H9 (cell line): ENCODE measurements at regions not wholly inside any gene's neighbourhood (a gene's known extent, or its start where the extent isn't known, plus 50 kb on each side); places are given as distances from the start of the nearest gene placed in this dataset.

ENCODE experiments used
- DNase-seq: peaks from one replicate; pipeline ENCODE4 v3.0.0-alpha.2; 2017
- H2AFZ ChIP-seq: one replicate; pipeline ENCODE4 v1.6.1; 2013; ENCODE audit warnings: mild to moderate bottlenecking, low read length, control low read depth, moderate library complexity
- H2AK5ac ChIP-seq: 2 replicates; pipeline ENCODE4 v1.6.1; 2013; ENCODE audit warnings: low read length, control low read depth, mixed read lengths; ENCODE audit not compliant: insufficient read length
- H2BK120ac ChIP-seq: one replicate; pipeline ENCODE4 v1.6.1; 2013; ENCODE audit warnings: low read depth, mild to moderate bottlenecking, low read length, control low read depth, inconsistent platforms; ENCODE audit not compliant: poor library complexity, severe bottlenecking
- H2BK12ac ChIP-seq: 2 replicates; pipeline ENCODE4 v1.6.1; 2013; ENCODE audit warnings: low read length, control low read depth, mixed read lengths, low read depth; ENCODE audit not compliant: insufficient read length
- H2BK15ac ChIP-seq: 2 replicates; pipeline ENCODE4 v1.6.1; 2013; ENCODE audit warnings: low read depth, low read length, control low read depth
- H2BK20ac ChIP-seq: one replicate; pipeline ENCODE4 v1.6.1; 2013; ENCODE audit warnings: low read depth, mild to moderate bottlenecking, low read length, control low read depth, inconsistent platforms; ENCODE audit not compliant: poor library complexity, severe bottlenecking
- H2BK5ac ChIP-seq: 2 replicates; pipeline ENCODE4 v1.6.1; 2013; ENCODE audit warnings: low read length, control low read depth, mixed read lengths; ENCODE audit not compliant: insufficient read length
- H3K14ac ChIP-seq: 2 replicates; pipeline ENCODE4 v1.6.1; 2013; ENCODE audit warnings: low read length, control low read depth; ENCODE audit not compliant: insufficient read depth
- H3K18ac ChIP-seq: 2 replicates; pipeline ENCODE4 v1.6.1; 2013; ENCODE audit warnings: low read depth, mild to moderate bottlenecking, mixed read lengths, low read length, control low read depth; ENCODE audit not compliant: insufficient read length
- H3K23ac ChIP-seq: 2 replicates; pipeline ENCODE4 v1.6.1; 2013; ENCODE audit warnings: low read length, control low read depth, mixed read lengths, low read depth; ENCODE audit not compliant: insufficient read length
- H3K23me2 ChIP-seq: 2 replicates; pipeline ENCODE4 v1.6.1; 2013; ENCODE audit warnings: low read depth, mild to moderate bottlenecking, mixed read lengths, low read length, control low read depth; ENCODE audit not compliant: insufficient read length, poor library complexity, severe bottlenecking
- H3K27ac ChIP-seq: 2 replicates; pipeline ENCODE4 v1.5.1; 2013; ENCODE audit warnings: low read length, control low read depth, mixed read lengths, low read depth; ENCODE audit not compliant: insufficient read length
- H3K27me3 ChIP-seq: 2 replicates; pipeline ENCODE4 v1.6.1; 2013; ENCODE audit warnings: low read length, control low read depth, inconsistent platforms; ENCODE audit not compliant: insufficient read depth
- H3K4ac ChIP-seq: 2 replicates; pipeline ENCODE4 v1.6.1; 2013; ENCODE audit warnings: low read depth, mild to moderate bottlenecking, control low read depth, inconsistent platforms, low read length, moderate library complexity
- H3K4me1 ChIP-seq: 2 replicates; pipeline ENCODE4 v1.6.1; 2013; ENCODE audit warnings: low read length, control low read depth, inconsistent platforms; ENCODE audit not compliant: insufficient read depth
- H3K4me2 ChIP-seq: 2 replicates; pipeline ENCODE4 v1.6.1; 2013; ENCODE audit warnings: low read length, control low read depth, mixed read lengths; ENCODE audit not compliant: insufficient read length, insufficient read depth
- H3K56ac ChIP-seq: 2 replicates; pipeline ENCODE4 v1.6.1; 2013; ENCODE audit warnings: low read depth, mild to moderate bottlenecking, mixed read lengths, low read length, control low read depth; ENCODE audit not compliant: insufficient read length
- H3K79me1 ChIP-seq: 2 replicates; pipeline ENCODE4 v1.6.1; 2013; ENCODE audit warnings: low read depth, mild to moderate bottlenecking, moderate library complexity, low read length, control low read depth, inconsistent platforms; ENCODE audit not compliant: insufficient read depth, poor library complexity, severe bottlenecking
- H3K79me2 ChIP-seq: 2 replicates; pipeline ENCODE4 v1.6.1; 2013; ENCODE audit warnings: low read length, control low read depth, inconsistent platforms; ENCODE audit not compliant: insufficient read depth
- H3K9ac ChIP-seq: 2 replicates; pipeline ENCODE4 v1.6.1; 2013; ENCODE audit warnings: low read length, control low read depth, mixed read lengths; ENCODE audit not compliant: insufficient read length; ENCODE audit errors: extremely low read depth
- H3K9me3 ChIP-seq: one replicate; pipeline ENCODE4 v1.6.1; 2013; ENCODE audit warnings: low read depth, low read length, inconsistent platforms; ENCODE audit not compliant: control insufficient read depth
- H3T11ph ChIP-seq: one replicate; pipeline ENCODE4 v1.6.1; 2013; ENCODE audit warnings: mild to moderate bottlenecking, low read length, control low read depth, inconsistent platforms
- H4K20me1 ChIP-seq: one replicate; pipeline ENCODE4 v1.6.1; 2013; ENCODE audit not compliant: control insufficient read depth, insufficient read length, insufficient read depth
- H4K5ac ChIP-seq: 2 replicates; pipeline ENCODE4 v1.6.1; 2013; ENCODE audit warnings: low read depth, mild to moderate bottlenecking, mixed read lengths, low read length, control low read depth; ENCODE audit not compliant: insufficient read length
- H4K8ac ChIP-seq: replicated peaks from 2 replicates; pipeline ENCODE4 v1.6.1; 2013; ENCODE audit warnings: low read length, control low read depth, mixed read lengths, low read depth; ENCODE audit not compliant: insufficient read length
- H4K91ac ChIP-seq: 2 replicates; pipeline ENCODE4 v1.6.1; 2013; ENCODE audit warnings: low read depth, mild to moderate bottlenecking, moderate library complexity, mixed read lengths, low read length, control low read depth; ENCODE audit not compliant: insufficient read length
- H3K27ac Mint-ChIP-seq, 3 experiments: 2 replicates in 2 of 3; 3 replicates in 1 of 3; pipeline ENCODE4 v1.8.0; 2020 to 2021; ENCODE audit warnings: mixed read lengths in 3 of 3, mild to moderate bottlenecking in 1 of 3, moderate library complexity in 1 of 3
- H3K27me3 Mint-ChIP-seq: 2 replicates; pipeline ENCODE4 v1.8.0; 2021; ENCODE audit warnings: low read depth, mild to moderate bottlenecking, moderate library complexity, mixed read lengths
- H3K36me3 Mint-ChIP-seq, 3 experiments: 2 replicates in 2 of 3; 3 replicates in 1 of 3; pipeline ENCODE4 v1.8.0; 2020 to 2021; ENCODE audit warnings: low read depth in 3 of 3, mixed read lengths in 3 of 3; ENCODE audit not compliant: insufficient read depth in 1 of 3
- H3K4me1 Mint-ChIP-seq, 2 experiments: 2 replicates each; pipeline ENCODE4 v1.8.0; 2020; ENCODE audit warnings: mixed read lengths in 2 of 2
- H3K4me3 Mint-ChIP-seq, 2 experiments: 2 replicates in 1 of 2; 3 replicates in 1 of 2; pipeline ENCODE4 v1.8.0; 2020 to 2021; ENCODE audit warnings: mild to moderate bottlenecking in 2 of 2, mixed read lengths in 2 of 2, moderate library complexity in 1 of 2
- H3K9me3 Mint-ChIP-seq, 2 experiments: 2 replicates in 1 of 2; 3 replicates in 1 of 2; pipeline ENCODE4 v1.8.0; 2020; ENCODE audit warnings: mild to moderate bottlenecking in 2 of 2, mixed read lengths in 2 of 2, moderate library complexity in 1 of 2
- WGBS: extraction: QIAGEN DNeasy Blood & Tissue Kit; methylation state at CpG from one replicate; pipeline ENCODE4 v1.1.7; 2013; ENCODE audit warnings: missing lambda C conversion rate, low lambda C conversion rate, mixed read lengths; ENCODE audit not compliant: insufficient read length; ENCODE audit errors: extremely low coverage; 5-methylcytosine and 5-hydroxymethylcytosine counted together
- TF ChIP-seq, protein P1 (sequence below): fragments of 200-600 bp; sonication (generic); conservative IDR thresholded peaks from 3 replicates; pipeline ENCODE4 v1.8.0; 2021; ENCODE audit warnings: antibody characterized with exemption, mild to moderate bottlenecking

DNA sequence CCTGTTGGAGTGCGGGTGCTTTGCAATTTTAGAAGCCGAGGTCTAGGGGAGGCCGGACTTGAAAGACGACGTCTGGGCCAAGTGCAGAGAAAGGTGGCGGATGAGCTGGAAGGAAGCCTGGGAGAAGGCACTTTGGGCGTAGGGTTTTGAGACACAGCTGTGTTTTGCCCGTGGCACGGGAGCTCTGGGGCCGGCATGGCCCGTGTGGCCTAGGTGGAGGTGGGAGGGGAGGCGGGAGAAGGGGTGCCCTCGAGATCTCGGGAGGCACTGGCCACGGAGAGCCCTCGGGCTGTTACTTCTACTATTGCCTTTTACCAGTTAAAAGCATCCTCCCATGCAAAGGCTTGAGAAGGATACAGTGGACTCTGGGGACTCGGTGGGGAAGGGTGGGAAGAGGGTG lies 161.9 kb downstream of the FOXL1 start:
- Histone ChIP-seq H3K4ac (no peak overlapping the region), H3K79me1 (no peaks in the 10 kb centered on the region), H3K4me1 (no peaks in the 10 kb centered on the region; the same call in 1 of the 2 replicates), H3K79me2 (no peaks in the 10 kb centered on the region), H2AFZ (no peak overlapping the region), H3K27ac (no peak overlapping the region), H2BK120ac (no peak overlapping the region), H3K56ac (no peak overlapping the region), H2BK20ac (no peak overlapping the region), H3K4me2 (no peak overlapping the region), H4K91ac (no peak overlapping the region), H3K23ac (no peak overlapping the region), H2BK5ac (no peak overlapping the region), H3T11ph (no peak overlapping the region), H2BK12ac (peak overlapping the region; percentile 41), H3K27me3 (no peaks in the 10 kb centered on the region), H3K9me3 (no peaks in the 10 kb centered on the region), H2BK15ac (no peak overlapping the region), H4K20me1 (no peaks in the 10 kb centered on the region), H3K18ac (no peak overlapping the region), H3K14ac (no peak overlapping the region), H3K9ac (no peak overlapping the region), H3K23me2 (no peaks in the 10 kb centered on the region), H4K5ac (no peak overlapping the region), H2AK5ac (no peak overlapping the region), H4K8ac (no peak overlapping the region)
- TF ChIP-seq, protein P1, sequence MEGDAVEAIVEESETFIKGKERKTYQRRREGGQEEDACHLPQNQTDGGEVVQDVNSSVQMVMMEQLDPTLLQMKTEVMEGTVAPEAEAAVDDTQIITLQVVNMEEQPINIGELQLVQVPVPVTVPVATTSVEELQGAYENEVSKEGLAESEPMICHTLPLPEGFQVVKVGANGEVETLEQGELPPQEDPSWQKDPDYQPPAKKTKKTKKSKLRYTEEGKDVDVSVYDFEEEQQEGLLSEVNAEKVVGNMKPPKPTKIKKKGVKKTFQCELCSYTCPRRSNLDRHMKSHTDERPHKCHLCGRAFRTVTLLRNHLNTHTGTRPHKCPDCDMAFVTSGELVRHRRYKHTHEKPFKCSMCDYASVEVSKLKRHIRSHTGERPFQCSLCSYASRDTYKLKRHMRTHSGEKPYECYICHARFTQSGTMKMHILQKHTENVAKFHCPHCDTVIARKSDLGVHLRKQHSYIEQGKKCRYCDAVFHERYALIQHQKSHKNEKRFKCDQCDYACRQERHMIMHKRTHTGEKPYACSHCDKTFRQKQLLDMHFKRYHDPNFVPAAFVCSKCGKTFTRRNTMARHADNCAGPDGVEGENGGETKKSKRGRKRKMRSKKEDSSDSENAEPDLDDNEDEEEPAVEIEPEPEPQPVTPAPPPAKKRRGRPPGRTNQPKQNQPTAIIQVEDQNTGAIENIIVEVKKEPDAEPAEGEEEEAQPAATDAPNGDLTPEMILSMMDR = no peak
- H3K9me3 Mint-ChIP-seq = peaks cover 11 to 17% of the 10 kb centered on the region in 2 experiments
- H3K27ac Mint-ChIP-seq = peak overlapping the region in 2 of 3 experiments; percentile 13 to 22; a peak in 3 of 7 replicates
- WGBS = no CpG with 5 or more reads among the region's 17 CpGs
- DNase-seq = no peak
- H3K27me3 Mint-ChIP-seq = peaks cover 21% of the 10 kb centered on the region
- H3K36me3 Mint-ChIP-seq = peaks cover 9 to 20% (median 13%) of the 10 kb centered on the region in 3 experiments
- H3K4me3 Mint-ChIP-seq = no peak overlapping the region
- peaks cover 35 to 39% of the 10 kb centered on the region in 2 experiments for H3K4me1 Mint-ChIP-seq
